ENCODE measurements at regions not wholly inside any gene's neighbourhood (a gene's known extent, or its start where the extent isn't known, plus 50 kb on each side); places are given as distances from the start of the nearest gene placed in this dataset.

DNA sequence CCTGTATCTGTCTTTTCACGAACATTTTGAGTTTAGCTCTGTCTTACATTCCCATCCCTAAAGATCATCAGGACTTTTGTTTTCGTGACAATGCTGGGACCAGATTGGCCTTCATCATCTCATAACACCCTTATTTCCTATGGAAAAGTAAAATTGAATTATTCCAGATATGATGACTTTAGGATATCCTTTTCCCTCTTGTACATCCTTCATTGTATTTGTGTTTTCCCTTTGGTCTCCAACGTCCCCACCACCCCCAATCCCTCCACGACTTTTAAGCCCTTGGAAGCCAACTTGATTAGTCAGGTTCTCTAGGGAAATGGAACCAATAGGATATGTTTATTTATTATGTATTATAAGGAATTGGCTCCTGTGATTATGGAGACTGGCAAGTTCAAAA, 167.6 kb downstream of the ARL4A start:
- DNase-seq, result no peak
- no peaks in the 10 kb centered on the region for H3K9me3 ChIP-seq (ENCODE audit: control insufficient read depth, low read length)
- no peak overlapping the region for H3K4me3 ChIP-seq (ENCODE audit: low read length in 2 of 2)
- H3K4me1 ChIP-seq (ENCODE audit: control insufficient read depth in 1 of 2, insufficient read depth in 2 of 2, low read length in 2 of 2), result no peaks in the 10 kb centered on the region
- ATAC-seq (ENCODE audit: low FRiP score), result no peak
- intact Hi-C loops (cut with DNase I), result no loop called here
- no peaks in the 10 kb centered on the region for H3K27me3 ChIP-seq (ENCODE audit: control insufficient read depth in 1 of 2, insufficient read depth in 2 of 2, low read length in 1 of 2)
- no peaks in the 10 kb centered on the region for H3K36me3 ChIP-seq (ENCODE audit: control insufficient read depth in 1 of 2, insufficient read depth in 2 of 2, low read length in 1 of 2)
- 86 to 91% methylated on average over 4 of the region's 4 CpGs for WGBS, 2 donors
- no peak overlapping the region for H3K27ac ChIP-seq (ENCODE audit: low read depth in 1 of 2, low read length in 2 of 2)

DNA sequence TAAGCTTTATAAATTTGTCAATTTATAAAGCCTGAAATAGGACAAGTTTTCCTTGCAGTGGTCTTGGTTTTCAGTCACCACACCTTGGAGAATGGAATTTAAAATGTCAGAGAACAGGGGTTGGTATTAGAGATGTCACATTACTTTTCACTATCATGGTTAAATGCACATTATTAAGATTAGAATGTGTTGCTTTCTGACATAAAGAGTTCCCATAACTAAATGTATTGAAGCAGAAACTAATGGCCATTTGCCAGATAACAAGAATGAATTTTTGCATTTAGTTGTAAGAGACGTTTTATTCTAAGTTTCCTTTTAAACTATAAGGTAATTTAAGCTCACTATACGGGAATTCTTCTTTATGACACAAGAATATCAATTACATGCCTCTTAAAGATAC, 172.3 kb downstream of the ARL4A start:
- no peak overlapping the region for H3K4me3 ChIP-seq (ENCODE audit: low read length in 2 of 2)
- DNase-seq (no peak), ATAC-seq (ENCODE audit: low FRiP score) (no peak)
- H3K36me3 ChIP-seq (ENCODE audit: control insufficient read depth in 1 of 2, insufficient read depth in 2 of 2, low read length in 1 of 2), result no peaks in the 10 kb centered on the region
- 85 to 87% methylated on average over 2 of the region's 2 CpGs for WGBS, 2 donors
- H3K4me1 ChIP-seq (ENCODE audit: control insufficient read depth in 1 of 2, insufficient read depth in 2 of 2, low read length in 2 of 2), result no peaks in the 10 kb centered on the region
- H3K9me3 ChIP-seq (ENCODE audit: control insufficient read depth, low read length), result no peaks in the 10 kb centered on the region
- H3K27ac ChIP-seq (ENCODE audit: low read depth in 1 of 2, low read length in 2 of 2), result no peak overlapping the region
- no peaks in the 10 kb centered on the region for H3K27me3 ChIP-seq (ENCODE audit: control insufficient read depth in 1 of 2, insufficient read depth in 2 of 2, low read length in 1 of 2)
- intact Hi-C loops (cut with DNase I), result no loop called here

DNA sequence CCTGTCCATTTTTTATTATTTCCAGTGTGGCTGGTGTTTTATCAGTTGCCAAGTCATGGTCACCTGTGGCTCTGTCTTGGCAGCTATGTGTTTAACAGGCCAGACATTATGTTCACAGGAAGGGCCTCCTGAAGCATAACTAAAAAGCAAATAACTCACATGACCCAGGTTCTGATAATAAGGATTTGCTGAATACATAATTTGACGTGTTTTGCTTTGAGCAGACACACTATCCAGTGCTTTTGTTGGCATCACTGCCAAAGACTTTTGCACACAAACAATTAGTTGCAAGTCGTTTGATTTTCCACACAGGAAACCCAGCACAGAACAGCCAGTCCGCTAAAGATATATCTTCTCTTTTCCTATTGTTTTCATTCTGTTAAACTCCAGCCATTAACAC, 173.6 kb downstream of the ARL4A start:
- Histone ChIP-seq H3K4me3 (ENCODE audit: low read length in 2 of 2) (no peak overlapping the region), H3K27me3 (ENCODE audit: control insufficient read depth in 1 of 2, insufficient read depth in 2 of 2, low read length in 1 of 2) (no peaks in the 10 kb centered on the region), H3K9me3 (ENCODE audit: control insufficient read depth, low read length) (no peaks in the 10 kb centered on the region), H3K36me3 (ENCODE audit: control insufficient read depth in 1 of 2, insufficient read depth in 2 of 2, low read length in 1 of 2) (no peaks in the 10 kb centered on the region), H3K4me1 (ENCODE audit: control insufficient read depth in 1 of 2, insufficient read depth in 2 of 2, low read length in 2 of 2) (no peaks in the 10 kb centered on the region), H3K27ac (ENCODE audit: low read depth in 1 of 2, low read length in 2 of 2) (no peak overlapping the region)
- ATAC-seq (ENCODE audit: low FRiP score) (peak; percentile 31), DNase-seq (no peak)
- intact Hi-C loops (cut with DNase I), result no loop called here
- WGBS, 2 donors, result 3 to 6% methylated on average over 3 of the region's 3 CpGs

DNA sequence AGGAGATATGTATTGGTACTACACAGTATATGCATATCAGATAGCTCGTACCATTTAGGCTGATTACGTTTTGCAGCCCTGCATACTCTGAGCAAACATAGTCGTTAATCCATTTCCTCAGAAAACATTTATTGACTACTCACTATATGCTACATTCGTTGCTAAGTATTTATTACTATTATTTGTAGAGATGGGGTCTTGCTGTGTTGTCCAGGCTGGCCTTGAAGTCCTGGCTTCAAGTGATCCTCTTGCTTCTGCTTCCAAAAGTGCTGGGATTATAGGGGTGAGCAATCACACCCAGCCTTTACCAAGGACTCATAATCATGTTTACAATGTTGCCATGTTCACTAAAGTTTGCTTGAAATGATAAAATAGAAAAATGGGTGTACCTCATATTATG, 174.7 kb downstream of the ARL4A start:
- 71 to 97% methylated on average over 4 of the region's 4 CpGs for WGBS, 2 donors
- intact Hi-C loops (cut with DNase I), result no loop called here
- H3K4me3 ChIP-seq (ENCODE audit: low read length in 2 of 2), result no peak overlapping the region
- DNase-seq (no peak), ATAC-seq (ENCODE audit: low FRiP score) (no peak)
- H3K27me3 ChIP-seq (ENCODE audit: control insufficient read depth in 1 of 2, insufficient read depth in 2 of 2, low read length in 1 of 2), result no peaks in the 10 kb centered on the region
- H3K36me3 ChIP-seq (ENCODE audit: control insufficient read depth in 1 of 2, insufficient read depth in 2 of 2, low read length in 1 of 2), result no peaks in the 10 kb centered on the region
- no peaks in the 10 kb centered on the region for H3K9me3 ChIP-seq (ENCODE audit: control insufficient read depth, low read length)
- H3K27ac ChIP-seq (ENCODE audit: low read depth in 1 of 2, low read length in 2 of 2), result no peak overlapping the region
- H3K4me1 ChIP-seq (ENCODE audit: control insufficient read depth in 1 of 2, insufficient read depth in 2 of 2, low read length in 2 of 2), result no peaks in the 10 kb centered on the region

DNA sequence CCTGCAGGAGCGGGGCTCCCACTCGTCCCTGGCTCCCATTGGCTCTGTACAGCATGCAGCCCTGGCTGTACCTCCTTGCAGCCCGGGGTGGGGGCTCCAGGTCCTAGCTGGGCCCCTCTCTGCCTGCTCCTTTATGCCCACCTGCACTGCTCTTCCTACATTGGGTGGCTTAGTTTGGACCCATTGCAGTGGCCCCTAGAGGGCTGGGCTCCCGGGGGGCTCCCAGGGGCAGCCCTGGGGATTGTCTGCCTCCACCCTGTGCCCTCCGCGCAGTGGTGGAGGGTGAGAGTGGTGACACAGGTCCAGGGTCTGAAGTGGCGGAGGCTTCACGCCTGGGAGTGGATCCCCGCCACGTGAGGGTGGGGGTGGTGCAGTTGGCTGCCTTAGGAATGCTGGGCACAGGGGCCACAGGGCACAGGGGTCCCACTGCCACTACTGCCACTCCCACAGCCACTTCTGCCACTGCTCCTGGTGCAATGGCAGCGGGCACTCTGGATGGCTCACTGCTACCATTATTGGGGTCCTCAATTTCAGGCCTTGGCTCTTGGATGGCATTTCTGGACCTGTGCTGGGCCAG, 177.1 kb downstream of the ARL4A start:
- Histone ChIP-seq H3K27ac (ENCODE audit: low read depth in 1 of 2, low read length in 2 of 2) (no peak overlapping the region), H3K27me3 (ENCODE audit: control insufficient read depth in 1 of 2, insufficient read depth in 2 of 2, low read length in 1 of 2) (no peaks in the 10 kb centered on the region), H3K4me3 (ENCODE audit: low read length in 2 of 2) (no peak overlapping the region), H3K9me3 (ENCODE audit: control insufficient read depth, low read length) (no peaks in the 10 kb centered on the region), H3K4me1 (ENCODE audit: control insufficient read depth in 1 of 2, insufficient read depth in 2 of 2, low read length in 2 of 2) (no peaks in the 10 kb centered on the region), H3K36me3 (ENCODE audit: control insufficient read depth in 1 of 2, insufficient read depth in 2 of 2, low read length in 1 of 2) (no peaks in the 10 kb centered on the region)
- no peak for DNase-seq
- 86 to 96% methylated on average over 11 of the region's 11 CpGs for WGBS, 2 donors
- peak; percentile 17 for ATAC-seq (ENCODE audit: low FRiP score)
- intact Hi-C loops (cut with DNase I), result no loop called here

DNA sequence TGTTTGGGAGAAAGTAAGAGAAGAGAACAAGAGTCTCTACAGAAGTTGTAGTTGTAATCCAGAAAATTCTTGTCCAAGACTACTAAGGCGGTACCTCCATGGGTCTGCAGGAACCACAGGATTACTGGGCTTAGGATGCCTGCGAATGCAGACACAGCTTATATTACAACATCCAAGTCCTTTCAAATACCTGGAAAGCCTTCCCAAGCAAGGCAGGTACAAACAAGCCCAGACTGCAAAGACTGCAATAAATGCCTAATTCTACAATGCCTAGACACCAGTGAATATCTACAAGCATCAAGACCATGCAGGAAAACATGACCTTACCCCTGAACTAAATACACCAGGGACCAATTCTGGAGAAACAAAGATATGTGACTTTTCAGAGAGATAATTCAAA, 178.2 kb downstream of the ARL4A start:
- no peak for DNase-seq
- no peak for ATAC-seq (ENCODE audit: low FRiP score)
- 95 to 98% methylated on average over 2 of the region's 2 CpGs for WGBS, 2 donors
- H3K4me3 ChIP-seq (ENCODE audit: low read length in 2 of 2), result no peak overlapping the region
- intact Hi-C loops (cut with DNase I), result no loop called here
- H3K27me3 ChIP-seq (ENCODE audit: control insufficient read depth in 1 of 2, insufficient read depth in 2 of 2, low read length in 1 of 2), result no peaks in the 10 kb centered on the region
- H3K36me3 ChIP-seq (ENCODE audit: control insufficient read depth in 1 of 2, insufficient read depth in 2 of 2, low read length in 1 of 2), result no peaks in the 10 kb centered on the region
- H3K27ac ChIP-seq (ENCODE audit: low read depth in 1 of 2, low read length in 2 of 2), result no peak overlapping the region
- no peaks in the 10 kb centered on the region for H3K4me1 ChIP-seq (ENCODE audit: control insufficient read depth in 1 of 2, insufficient read depth in 2 of 2, low read length in 2 of 2)
- no peaks in the 10 kb centered on the region for H3K9me3 ChIP-seq (ENCODE audit: control insufficient read depth, low read length)

DNA sequence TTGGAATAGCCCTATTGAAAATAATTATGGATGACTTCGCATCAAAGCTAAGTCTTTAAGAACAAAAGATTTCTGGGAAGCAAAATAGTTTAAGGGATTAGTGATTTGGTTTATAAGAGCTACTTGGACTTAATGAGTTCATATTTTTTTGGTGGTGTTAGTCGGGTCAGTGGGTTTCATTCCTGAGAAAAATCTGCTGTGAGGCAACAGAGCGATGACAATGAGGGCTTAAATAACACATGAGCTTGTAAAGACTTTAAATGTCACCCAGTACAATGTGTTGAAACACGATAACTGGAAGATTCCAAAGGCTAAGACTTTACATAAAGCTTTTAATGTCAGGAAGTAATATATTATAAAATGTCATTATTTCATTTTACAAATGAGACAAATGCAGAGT, 178.8 kb downstream of the ARL4A start:
- ATAC-seq (ENCODE audit: low FRiP score), result no peak
- intact Hi-C loops (cut with DNase I), result no loop called here
- no peak overlapping the region for H3K4me3 ChIP-seq (ENCODE audit: low read length in 2 of 2)
- no peak overlapping the region for H3K27ac ChIP-seq (ENCODE audit: low read depth in 1 of 2, low read length in 2 of 2)
- DNase-seq, result no peak
- H3K27me3 ChIP-seq (ENCODE audit: control insufficient read depth in 1 of 2, insufficient read depth in 2 of 2, low read length in 1 of 2), result no peaks in the 10 kb centered on the region
- H3K4me1 ChIP-seq (ENCODE audit: control insufficient read depth in 1 of 2, insufficient read depth in 2 of 2, low read length in 2 of 2), result no peaks in the 10 kb centered on the region
- H3K9me3 ChIP-seq (ENCODE audit: control insufficient read depth, low read length), result no peaks in the 10 kb centered on the region
- 74 to 84% methylated on average over 4 of the region's 4 CpGs for WGBS, 2 donors
- H3K36me3 ChIP-seq (ENCODE audit: control insufficient read depth in 1 of 2, insufficient read depth in 2 of 2, low read length in 1 of 2), result no peaks in the 10 kb centered on the region

DNA sequence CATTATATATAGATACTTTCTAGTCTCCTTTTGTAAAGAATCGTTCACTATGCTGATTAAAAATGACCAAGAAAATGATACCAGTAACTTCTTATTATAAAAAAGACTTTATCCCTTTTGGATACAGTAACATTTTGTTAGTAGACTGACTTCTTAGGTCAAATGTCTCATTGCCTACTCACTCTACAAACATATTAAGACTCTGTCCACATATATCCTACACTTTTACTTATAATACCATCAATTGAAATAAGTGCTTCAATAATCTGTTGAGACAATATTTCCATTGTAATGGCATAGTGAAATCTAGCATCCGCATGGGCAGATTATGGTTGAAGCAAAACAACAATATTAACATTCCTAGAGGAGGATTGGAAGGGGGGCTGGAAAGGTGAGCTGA, 180.6 kb downstream of the ARL4A start:
- H3K36me3 ChIP-seq (ENCODE audit: control insufficient read depth in 1 of 2, insufficient read depth in 2 of 2, low read length in 1 of 2), result no peaks in the 10 kb centered on the region
- ATAC-seq (ENCODE audit: low FRiP score) (no peak), DNase-seq (no peak)
- H3K4me1 ChIP-seq (ENCODE audit: control insufficient read depth in 1 of 2, insufficient read depth in 2 of 2, low read length in 2 of 2), result no peaks in the 10 kb centered on the region
- no peaks in the 10 kb centered on the region for H3K9me3 ChIP-seq (ENCODE audit: control insufficient read depth, low read length)
- no peaks in the 10 kb centered on the region for H3K27me3 ChIP-seq (ENCODE audit: control insufficient read depth in 1 of 2, insufficient read depth in 2 of 2, low read length in 1 of 2)
- no peak overlapping the region for H3K27ac ChIP-seq (ENCODE audit: low read depth in 1 of 2, low read length in 2 of 2)
- intact Hi-C loops (cut with DNase I), result no loop called here
- WGBS, 2 donors, result 92% methylated on average over 2 of the region's 2 CpGs
- no peak overlapping the region for H3K4me3 ChIP-seq (ENCODE audit: low read length in 2 of 2)

DNA sequence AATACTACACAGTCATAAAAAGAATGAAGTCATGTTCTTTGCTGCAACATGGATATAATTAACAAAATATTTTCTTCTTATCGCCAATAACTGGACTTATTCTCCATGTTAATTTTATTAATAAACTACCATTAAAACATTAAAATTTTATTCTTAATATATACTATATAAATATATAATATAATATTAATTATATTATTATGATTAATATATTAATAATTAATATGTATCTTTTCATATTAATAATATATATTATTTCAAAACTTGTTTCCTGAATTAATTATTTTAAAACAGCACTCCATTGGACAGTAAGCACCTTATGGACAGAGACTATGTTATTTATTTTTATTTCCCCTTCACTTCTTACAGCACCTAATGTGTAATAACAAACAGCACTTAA, 182.8 kb downstream of the ARL4A start:
- H3K27me3 ChIP-seq (ENCODE audit: control insufficient read depth in 1 of 2, insufficient read depth in 2 of 2, low read length in 1 of 2), result no peaks in the 10 kb centered on the region
- ATAC-seq (ENCODE audit: low FRiP score) (no peak), DNase-seq (no peak)
- 98 to 99% methylated on average over 1 of the region's 1 CpG for WGBS, 2 donors
- H3K4me1 ChIP-seq (ENCODE audit: control insufficient read depth in 1 of 2, insufficient read depth in 2 of 2, low read length in 2 of 2), result no peaks in the 10 kb centered on the region
- no peaks in the 10 kb centered on the region for H3K9me3 ChIP-seq (ENCODE audit: control insufficient read depth, low read length)
- H3K27ac ChIP-seq (ENCODE audit: low read depth in 1 of 2, low read length in 2 of 2), result no peak overlapping the region
- intact Hi-C loops (cut with DNase I), result no loop called here
- no peaks in the 10 kb centered on the region for H3K36me3 ChIP-seq (ENCODE audit: control insufficient read depth in 1 of 2, insufficient read depth in 2 of 2, low read length in 1 of 2)
- no peak overlapping the region for H3K4me3 ChIP-seq (ENCODE audit: low read length in 2 of 2)
